Activated T-helper 1 cell treated with anti-CD3 and anti-CD28 coated beads, Interleukin-12 subunit alpha, Interleukin-12 subunit beta, Interleukin-2, Interleukin-4 antibody, amounts not matched to agents 30 ng/mL and 10 ng/mL and 1 ng/mL, durations not matched to agents 14 hours and 24 hours and 36 hours (primary cell): ENCODE measurements at regions not wholly inside any gene's neighbourhood (a gene's known extent, or its start where the extent isn't known, plus 50 kb on each side); places are given as distances from the start of the nearest gene placed in this dataset.

Source experiments
- DNase-seq: peaks from one replicate; pipeline ENCODE4 v3.0.0; 2021; ENCODE audit warnings: low spot score
- H3K27ac Mint-ChIP-seq: one replicate; pipeline ENCODE4 v1.8.0; 2021; ENCODE audit warnings: mild to moderate bottlenecking, mixed read lengths
- H3K27me3 Mint-ChIP-seq: one replicate; pipeline ENCODE4 v1.8.0; 2022; ENCODE audit warnings: mild to moderate bottlenecking, moderate library complexity, mixed read lengths; ENCODE audit not compliant: insufficient read depth
- H3K36me3 Mint-ChIP-seq: one replicate; pipeline ENCODE4 v1.8.0; 2021; ENCODE audit warnings: low read depth, mixed read lengths
- H3K4me1 Mint-ChIP-seq: one replicate; pipeline ENCODE4 v1.8.0; 2021; ENCODE audit warnings: low read depth, mixed read lengths
- H3K4me3 Mint-ChIP-seq: one replicate; pipeline ENCODE4 v1.8.0; 2021; ENCODE audit warnings: mild to moderate bottlenecking, moderate library complexity, mixed read lengths
- H3K9me3 Mint-ChIP-seq: one replicate; pipeline ENCODE4 v1.8.0; 2021; ENCODE audit warnings: mixed read lengths
- intact Hi-C: fragments of 100-400 bp; cut with micrococcal nuclease; formaldehyde crosslinking; loops from one replicate; pipeline ENCODE4 v1.15.1; 2024

DNA sequence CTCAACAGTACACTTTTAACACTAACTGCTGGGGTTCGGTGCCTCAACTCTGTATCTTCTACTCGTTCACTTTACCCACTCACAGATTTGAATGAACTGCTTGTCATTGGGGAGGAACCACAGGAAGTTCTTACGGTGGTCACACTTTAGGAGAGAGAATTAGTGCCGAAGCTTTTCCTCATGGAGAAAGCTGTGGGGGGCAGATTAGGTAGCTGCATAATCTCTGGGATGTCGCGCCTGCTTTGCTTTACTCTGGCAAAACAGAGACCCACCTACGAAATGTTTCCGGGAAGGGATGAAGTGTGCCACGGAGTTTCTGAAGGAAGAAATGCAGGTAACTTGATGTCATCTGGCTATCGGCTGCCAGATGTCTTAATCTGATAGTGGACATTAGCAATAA lies 949.7 kb upstream of the TENM3 start:
- DNase-seq = no peak
- intact Hi-C loops = no loop called here
- no peaks in the 10 kb centered on the region for H3K4me1 Mint-ChIP-seq
- no peak overlapping the region for H3K4me3 Mint-ChIP-seq
- H3K27me3 Mint-ChIP-seq = no peaks in the 10 kb centered on the region
- H3K27ac Mint-ChIP-seq = no peak overlapping the region
- H3K36me3 Mint-ChIP-seq = no peaks in the 10 kb centered on the region
- no peaks in the 10 kb centered on the region for H3K9me3 Mint-ChIP-seq

DNA sequence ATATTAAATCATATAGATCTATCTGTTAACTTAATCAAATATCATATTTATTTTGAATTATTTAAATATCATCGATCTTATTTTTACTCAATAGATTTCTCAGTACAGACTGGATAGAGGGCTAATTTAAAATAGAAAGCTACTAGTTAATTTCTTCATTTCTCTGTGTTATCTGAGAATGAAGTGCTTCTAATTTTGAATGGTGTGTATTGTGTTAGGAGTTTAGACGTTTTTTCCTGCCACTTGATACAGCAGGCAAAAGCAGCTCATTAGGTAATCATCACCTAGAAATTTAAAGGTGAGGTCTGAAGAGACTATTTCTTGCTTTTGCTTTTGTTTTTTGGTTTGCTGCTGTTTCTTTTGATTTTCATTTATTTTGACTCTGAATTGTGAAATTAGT lies 948.8 kb upstream of the TENM3 start:
- intact Hi-C loops = no loop called here
- no peaks in the 10 kb centered on the region for H3K36me3 Mint-ChIP-seq
- H3K4me1 Mint-ChIP-seq = no peaks in the 10 kb centered on the region
- H3K27ac Mint-ChIP-seq = no peak overlapping the region
- no peaks in the 10 kb centered on the region for H3K9me3 Mint-ChIP-seq
- no peak overlapping the region for H3K4me3 Mint-ChIP-seq
- H3K27me3 Mint-ChIP-seq = no peaks in the 10 kb centered on the region
- no peak for DNase-seq

DNA sequence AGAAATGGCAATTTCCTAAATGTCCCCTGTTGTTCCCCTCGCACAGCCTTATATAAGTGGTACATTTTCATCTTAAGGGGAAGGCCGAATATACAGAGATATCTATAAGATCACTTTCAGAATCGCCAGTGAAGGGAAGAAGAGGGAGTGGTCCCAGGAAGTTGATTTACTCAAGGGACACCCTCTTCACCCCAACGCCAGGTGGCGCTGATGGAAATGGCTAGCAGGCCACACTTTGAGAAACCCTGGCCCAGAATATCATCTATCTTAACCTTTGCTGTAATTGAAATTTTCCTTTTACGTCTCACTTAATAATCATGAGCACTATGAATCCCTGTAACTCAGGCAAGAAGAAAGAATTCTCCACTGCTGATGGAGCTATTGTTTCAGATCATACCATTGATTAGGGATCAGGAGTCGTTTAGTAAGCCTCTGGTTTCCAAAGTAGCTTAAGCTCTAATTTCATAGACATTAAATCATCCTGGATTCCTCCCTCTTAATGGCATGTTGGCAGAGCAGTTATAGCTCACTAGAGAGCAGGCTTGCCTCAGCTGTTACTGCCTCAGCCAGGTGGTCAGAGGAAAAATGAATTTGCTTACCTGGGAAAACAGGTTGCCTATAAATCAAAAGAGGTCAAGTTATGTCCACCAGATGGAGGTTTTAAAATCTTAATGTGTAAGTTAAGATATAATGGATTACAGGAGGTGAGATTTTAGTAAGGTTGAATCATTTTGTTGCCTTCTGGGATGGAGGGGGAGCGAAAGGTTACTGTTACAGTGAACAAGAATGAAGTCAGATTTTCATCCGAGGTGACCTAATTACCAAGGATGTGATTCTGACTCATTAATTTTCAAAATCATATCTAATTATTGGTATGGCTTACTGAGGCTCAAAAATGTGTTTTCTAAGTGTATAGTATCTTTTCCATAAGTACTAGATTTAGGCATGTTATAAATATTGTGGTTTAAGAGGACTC lies 941.2 kb upstream of the TENM3 start:
- DNase-seq = no peak
- Mint-ChIP-seq H3K36me3 (no peaks in the 10 kb centered on the region), H3K27me3 (no peaks in the 10 kb centered on the region), H3K4me3 (no peak overlapping the region), H3K4me1 (no peaks in the 10 kb centered on the region), H3K9me3 (no peaks in the 10 kb centered on the region), H3K27ac (no peak overlapping the region)
- intact Hi-C loops = loop anchor here (1.0 to 5.0 kb wide), 2 partner anchors 226 to 1505 kb away; no protein-coding TSS in a partner anchor

DNA sequence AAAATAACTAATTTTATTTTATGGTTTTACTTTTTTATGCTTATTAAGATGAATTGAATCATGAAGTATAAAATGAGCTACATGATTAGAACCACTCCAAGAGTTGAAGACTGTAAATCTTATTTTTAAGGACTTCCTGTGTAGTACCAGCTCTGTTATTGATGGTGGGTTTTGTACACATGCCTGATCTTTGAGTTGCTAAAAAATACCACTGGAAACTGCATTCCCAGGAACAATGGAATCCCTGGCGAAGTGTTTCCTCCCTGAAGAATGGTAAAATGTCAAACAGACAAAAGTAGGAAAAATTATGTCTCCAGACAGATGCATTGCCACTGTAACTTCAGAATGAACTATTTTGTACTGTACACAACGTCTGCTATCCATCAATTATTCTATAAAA lies 935.4 kb upstream of the TENM3 start:
- intact Hi-C loops = no loop called here
- no peaks in the 10 kb centered on the region for H3K4me1 Mint-ChIP-seq
- no peak overlapping the region for H3K27ac Mint-ChIP-seq
- DNase-seq = no peak
- H3K27me3 Mint-ChIP-seq = no peaks in the 10 kb centered on the region
- H3K9me3 Mint-ChIP-seq = no peaks in the 10 kb centered on the region
- no peak overlapping the region for H3K4me3 Mint-ChIP-seq
- no peaks in the 10 kb centered on the region for H3K36me3 Mint-ChIP-seq

DNA sequence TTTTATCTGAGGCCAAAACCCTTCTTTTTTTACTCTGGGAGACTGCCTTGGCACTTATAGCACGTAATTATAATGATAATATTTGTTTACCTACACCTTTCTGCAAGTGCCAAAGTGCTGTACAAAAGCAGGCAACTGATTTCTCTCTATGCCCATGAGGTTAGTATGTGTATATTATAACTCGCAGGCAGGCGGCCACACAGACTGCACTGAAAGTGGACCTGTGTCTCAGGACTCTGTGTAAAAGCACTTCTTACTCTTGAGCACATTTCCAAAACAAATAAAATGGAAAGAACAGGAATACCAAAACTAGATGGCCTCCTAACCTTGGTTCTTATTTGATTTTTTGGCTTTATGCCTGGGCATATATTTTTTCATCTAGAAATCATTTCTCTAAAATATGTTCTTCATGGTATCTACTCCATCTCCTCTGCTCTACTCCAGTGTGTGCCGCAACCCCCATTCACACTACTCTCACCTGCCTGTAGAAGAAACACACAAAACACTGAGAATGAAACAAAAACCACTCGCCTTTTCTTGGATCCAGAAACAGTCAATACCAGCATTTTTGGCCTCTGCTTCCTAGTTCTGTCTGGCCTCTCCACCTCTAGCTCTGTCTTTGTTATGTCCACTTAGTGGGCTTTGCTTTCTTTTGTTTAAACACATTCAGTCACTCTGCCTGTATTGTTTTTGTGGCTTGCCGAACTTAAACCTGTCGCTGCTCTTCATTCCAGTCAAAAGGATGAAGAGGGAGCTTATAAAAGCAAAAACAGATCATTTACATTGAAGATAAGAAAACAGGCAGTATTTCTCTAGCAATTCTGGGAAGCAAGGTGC lies 934.5 kb upstream of the TENM3 start:
- no peak overlapping the region for H3K27ac Mint-ChIP-seq
- no peaks in the 10 kb centered on the region for H3K27me3 Mint-ChIP-seq
- intact Hi-C loops = no loop called here

DNA sequence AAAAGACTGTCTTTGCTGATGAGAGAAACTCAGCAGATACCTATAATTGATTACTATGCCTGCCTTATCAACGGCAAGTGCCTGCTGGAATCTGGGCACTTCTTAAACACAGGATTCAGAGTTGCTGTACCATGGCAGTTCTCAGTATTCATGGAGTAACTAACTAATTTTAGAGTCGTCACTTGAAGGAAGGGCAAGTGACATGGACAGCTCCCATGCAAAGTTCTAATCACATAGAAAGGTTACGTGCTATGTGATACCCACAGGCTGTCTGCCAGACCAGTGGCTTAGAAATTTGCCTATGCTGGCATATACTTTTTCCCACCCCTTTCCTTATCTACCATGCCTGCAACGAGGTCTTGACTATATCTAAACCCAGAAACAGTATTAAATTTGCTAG lies 931.1 kb upstream of the TENM3 start:
- H3K36me3 Mint-ChIP-seq = no peaks in the 10 kb centered on the region
- no peaks in the 10 kb centered on the region for H3K4me1 Mint-ChIP-seq
- H3K27me3 Mint-ChIP-seq = no peaks in the 10 kb centered on the region
- H3K9me3 Mint-ChIP-seq = no peaks in the 10 kb centered on the region
- no peak for DNase-seq
- no peak overlapping the region for H3K4me3 Mint-ChIP-seq
- intact Hi-C loops = no loop called here
- H3K27ac Mint-ChIP-seq = no peak overlapping the region

More for the DNA sequence above, 934.5 kb upstream of the TENM3 start:
- Mint-ChIP-seq H3K36me3 (no peaks in the 10 kb centered on the region), H3K4me1 (no peaks in the 10 kb centered on the region), H3K9me3 (no peaks in the 10 kb centered on the region), H3K4me3 (no peak overlapping the region)
- DNase-seq = no peak

DNA sequence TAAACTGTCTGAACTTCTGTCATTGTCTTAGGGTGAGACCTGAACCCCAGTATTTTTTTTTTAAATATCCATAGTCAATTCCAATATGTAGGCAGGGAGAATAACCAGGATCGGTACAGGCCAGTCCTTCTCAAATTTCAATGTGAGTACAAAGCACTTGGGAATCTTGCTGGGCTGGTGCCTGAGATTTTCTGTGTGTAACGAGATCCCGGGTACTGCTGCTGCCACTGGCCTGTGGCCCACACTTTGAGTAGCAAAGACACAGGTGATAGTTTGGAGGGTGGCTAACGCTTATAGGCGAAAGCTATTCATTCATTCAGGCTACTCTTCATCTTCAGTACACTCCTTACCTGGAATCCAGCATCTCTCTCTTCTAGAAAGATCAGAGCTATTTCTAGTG lies 923.6 kb upstream of the TENM3 start:
- H3K9me3 Mint-ChIP-seq = no peaks in the 10 kb centered on the region
- no peaks in the 10 kb centered on the region for H3K36me3 Mint-ChIP-seq
- DNase-seq = no peak
- no peaks in the 10 kb centered on the region for H3K27me3 Mint-ChIP-seq
- H3K4me1 Mint-ChIP-seq = no peaks in the 10 kb centered on the region
- intact Hi-C loops = no loop called here
- no peak overlapping the region for H3K4me3 Mint-ChIP-seq
- no peak overlapping the region for H3K27ac Mint-ChIP-seq

DNA sequence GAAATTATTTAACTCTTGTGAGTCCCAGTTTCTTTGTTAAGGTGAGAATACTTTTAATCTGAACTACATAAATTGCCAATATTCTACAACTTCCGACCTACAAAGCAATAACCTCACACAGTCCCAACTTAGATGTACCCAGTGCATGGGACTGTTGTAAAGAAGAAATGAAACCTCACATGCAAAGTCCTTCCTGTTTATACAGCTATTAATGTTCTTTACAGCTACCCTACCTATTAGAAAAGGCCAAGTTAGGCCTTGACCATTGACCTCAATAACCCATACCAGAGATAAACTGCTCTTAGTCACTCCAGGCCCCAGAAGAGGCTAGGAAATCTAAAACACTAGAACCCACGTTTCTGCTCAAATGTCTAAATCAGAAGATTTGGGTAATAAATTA lies 920.1 kb upstream of the TENM3 start:
- H3K9me3 Mint-ChIP-seq = peaks cover 11% of the 10 kb centered on the region
- no peaks in the 10 kb centered on the region for H3K4me1 Mint-ChIP-seq
- no peak for DNase-seq
- H3K27me3 Mint-ChIP-seq = no peaks in the 10 kb centered on the region
- H3K27ac Mint-ChIP-seq = no peak overlapping the region
- intact Hi-C loops = no loop called here
- H3K4me3 Mint-ChIP-seq = no peak overlapping the region
- no peaks in the 10 kb centered on the region for H3K36me3 Mint-ChIP-seq

DNA sequence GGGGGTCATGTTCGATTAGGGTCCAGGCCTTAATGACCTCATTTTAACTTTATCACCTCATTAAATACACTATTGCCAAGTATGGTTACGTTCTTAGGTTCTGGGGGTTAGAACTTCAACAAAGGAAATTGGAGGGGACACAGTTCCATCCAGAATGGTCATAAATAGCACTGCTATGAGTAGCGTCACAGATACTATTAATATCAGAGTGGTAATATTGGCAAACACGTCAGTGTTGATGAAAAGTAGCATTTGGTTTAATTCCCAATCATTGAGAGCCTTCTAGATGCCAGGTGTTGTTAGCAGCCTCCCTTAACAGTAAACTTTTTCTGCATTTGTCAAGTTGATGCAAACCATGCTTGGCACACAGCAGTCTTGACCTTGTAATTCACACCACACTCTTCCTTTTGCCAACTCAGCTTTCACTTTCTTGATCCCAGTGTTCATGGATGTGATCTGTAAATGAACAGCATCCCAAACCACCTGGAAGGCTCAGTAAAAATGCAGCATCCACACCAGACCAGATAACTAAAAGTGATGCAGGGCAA lies 912.5 kb upstream of the TENM3 start:
- intact Hi-C loops = no loop called here
- H3K4me1 Mint-ChIP-seq = no peaks in the 10 kb centered on the region
- no peaks in the 10 kb centered on the region for H3K27me3 Mint-ChIP-seq
- peaks cover 21% of the 10 kb centered on the region for H3K9me3 Mint-ChIP-seq
- peaks cover 1% of the 10 kb centered on the region for H3K36me3 Mint-ChIP-seq
- H3K4me3 Mint-ChIP-seq = no peak overlapping the region
- no peak for DNase-seq
- H3K27ac Mint-ChIP-seq = no peak overlapping the region

DNA sequence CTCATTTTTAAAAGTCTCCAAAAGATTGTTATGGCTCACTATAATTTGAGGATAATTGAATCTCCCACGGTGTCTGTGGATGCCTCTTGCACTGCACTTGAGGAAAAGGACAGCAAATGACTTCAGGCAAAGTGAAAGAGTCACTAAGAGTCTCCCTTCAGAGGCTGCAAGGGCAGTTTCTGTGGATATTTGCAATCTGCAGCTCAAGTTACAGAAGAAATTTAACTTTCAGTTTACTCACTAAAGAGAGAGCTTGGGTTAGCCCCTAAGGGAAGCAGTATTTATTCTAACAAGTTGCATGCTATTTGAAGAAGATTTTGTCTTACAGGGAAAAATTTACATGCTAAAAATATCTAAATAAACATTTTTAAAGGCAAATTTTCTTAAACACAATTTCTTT lies 912.0 kb upstream of the TENM3 start:
- peaks cover 1% of the 10 kb centered on the region for H3K36me3 Mint-ChIP-seq
- intact Hi-C loops = no loop called here
- H3K4me1 Mint-ChIP-seq = no peaks in the 10 kb centered on the region
- H3K4me3 Mint-ChIP-seq = no peak overlapping the region
- H3K27ac Mint-ChIP-seq = no peak overlapping the region
- no peaks in the 10 kb centered on the region for H3K27me3 Mint-ChIP-seq
- peaks cover 21% of the 10 kb centered on the region for H3K9me3 Mint-ChIP-seq
- DNase-seq = no peak

DNA sequence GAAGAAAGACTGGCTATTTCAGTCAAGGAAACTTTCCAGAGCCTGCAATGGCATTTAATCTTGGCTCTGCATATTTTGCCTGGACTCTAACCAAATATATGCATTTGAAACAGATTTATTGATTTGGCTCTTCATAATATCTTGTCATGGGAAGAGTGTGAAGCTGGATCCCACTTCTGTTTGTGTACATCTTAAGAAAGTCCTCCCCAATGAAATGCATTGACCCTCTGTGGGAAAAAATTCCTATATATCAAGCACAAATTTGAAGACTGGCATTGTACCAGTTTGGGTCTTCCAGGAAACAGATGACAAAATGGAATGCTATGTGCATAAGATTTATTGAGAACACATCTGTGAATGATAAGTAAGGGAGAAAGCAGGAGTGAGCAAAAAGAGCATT lies 897.3 kb upstream of the TENM3 start:
- Mint-ChIP-seq H3K27me3 (no peaks in the 10 kb centered on the region), H3K9me3 (peaks cover 9% of the 10 kb centered on the region), H3K36me3 (no peaks in the 10 kb centered on the region), H3K27ac (no peak overlapping the region), H3K4me3 (no peak overlapping the region), H3K4me1 (no peaks in the 10 kb centered on the region)
- DNase-seq = no peak
- intact Hi-C loops = no loop called here

DNA sequence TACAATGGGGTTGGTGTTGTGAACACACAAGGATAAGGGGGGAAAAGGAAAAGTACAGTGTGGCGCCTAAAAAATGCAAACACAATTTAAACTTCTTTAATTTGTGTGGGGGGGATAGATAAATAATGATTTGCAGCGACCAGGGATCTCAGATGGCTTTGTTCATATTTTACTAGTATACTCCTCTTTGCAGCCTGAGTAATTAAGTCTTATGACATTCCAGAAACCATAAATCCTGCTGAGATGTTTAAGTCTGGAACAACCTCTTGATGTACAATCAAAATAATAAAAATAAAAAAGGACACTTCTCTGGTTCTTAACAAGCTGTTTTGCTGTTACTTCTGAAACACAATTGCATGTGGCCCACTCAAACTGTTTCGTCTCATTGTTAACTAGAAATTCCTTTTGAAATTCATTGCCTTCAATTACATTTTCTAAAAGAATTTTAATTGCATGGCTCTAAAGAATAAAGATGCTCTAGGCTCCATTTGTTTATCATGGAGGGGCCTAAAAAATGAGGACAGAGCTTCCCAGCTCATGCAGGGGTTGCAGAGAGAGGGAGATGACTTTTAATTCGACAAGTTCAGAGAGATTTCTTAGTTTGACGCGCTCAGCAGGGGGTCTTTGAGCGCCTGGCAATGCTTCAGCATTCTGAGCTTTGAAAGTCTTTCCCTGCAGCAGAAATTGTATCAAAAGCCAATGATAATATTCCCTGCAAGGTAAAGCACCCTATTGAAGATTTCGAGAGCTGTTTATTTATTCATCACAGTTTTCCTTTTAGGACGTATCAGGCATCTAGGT lies 892.4 kb upstream of the TENM3 start:
- intact Hi-C loops = no loop called here
- Mint-ChIP-seq H3K27me3 (no peaks in the 10 kb centered on the region), H3K36me3 (no peaks in the 10 kb centered on the region), H3K4me3 (no peak overlapping the region), H3K27ac (no peak overlapping the region), H3K4me1 (no peaks in the 10 kb centered on the region), H3K9me3 (peaks cover 4% of the 10 kb centered on the region)
- no peak for DNase-seq
